ENCODE measurements at regions not wholly inside any gene's neighbourhood (a gene's known extent, or its start where the extent isn't known, plus 50 kb on each side); places are given as distances from the start of the nearest gene placed in this dataset.

DNA sequence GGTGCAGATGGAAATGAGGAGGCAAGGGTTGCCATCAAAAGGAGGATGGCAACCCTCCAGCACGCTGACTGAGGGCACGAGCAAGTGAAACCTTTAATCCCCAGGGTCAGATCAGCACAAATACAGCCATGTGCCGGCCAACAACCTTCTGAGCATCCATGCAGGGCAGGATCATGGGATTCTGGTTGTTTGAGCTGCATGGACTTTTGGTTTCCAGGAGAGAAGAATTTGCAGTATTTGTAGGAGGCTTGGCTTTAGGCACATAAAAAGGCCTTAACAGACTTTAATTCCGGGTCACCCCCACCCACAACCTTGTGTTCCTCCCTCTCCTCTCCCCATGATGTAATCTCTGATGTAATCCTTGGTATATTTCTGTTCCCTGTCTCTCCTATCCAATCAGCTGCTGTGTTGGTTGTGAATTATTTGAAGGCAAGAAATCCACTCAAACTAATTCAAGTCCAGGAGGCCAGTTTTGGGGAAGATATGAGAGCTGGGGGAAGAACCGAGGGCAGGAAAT lies 254.3 kb downstream of the SHQ1 start:
- DNase-seq (ENCODE audit: low spot score) = no peak
- Mint-ChIP-seq H3K9me3 (no peaks in the 10 kb centered on the region), H3K4me3 (no peak overlapping the region), H3K36me3 (ENCODE audit: low read depth) (no peaks in the 10 kb centered on the region), H3K27ac (no peak overlapping the region), H3K27me3 (ENCODE audit: insufficient read depth) (peaks cover under 1% of the 10 kb centered on the region), H3K4me1 (ENCODE audit: low read depth) (peaks cover 10% of the 10 kb centered on the region)
- intact Hi-C loops (cut with micrococcal nuclease) = no loop called here

DNA sequence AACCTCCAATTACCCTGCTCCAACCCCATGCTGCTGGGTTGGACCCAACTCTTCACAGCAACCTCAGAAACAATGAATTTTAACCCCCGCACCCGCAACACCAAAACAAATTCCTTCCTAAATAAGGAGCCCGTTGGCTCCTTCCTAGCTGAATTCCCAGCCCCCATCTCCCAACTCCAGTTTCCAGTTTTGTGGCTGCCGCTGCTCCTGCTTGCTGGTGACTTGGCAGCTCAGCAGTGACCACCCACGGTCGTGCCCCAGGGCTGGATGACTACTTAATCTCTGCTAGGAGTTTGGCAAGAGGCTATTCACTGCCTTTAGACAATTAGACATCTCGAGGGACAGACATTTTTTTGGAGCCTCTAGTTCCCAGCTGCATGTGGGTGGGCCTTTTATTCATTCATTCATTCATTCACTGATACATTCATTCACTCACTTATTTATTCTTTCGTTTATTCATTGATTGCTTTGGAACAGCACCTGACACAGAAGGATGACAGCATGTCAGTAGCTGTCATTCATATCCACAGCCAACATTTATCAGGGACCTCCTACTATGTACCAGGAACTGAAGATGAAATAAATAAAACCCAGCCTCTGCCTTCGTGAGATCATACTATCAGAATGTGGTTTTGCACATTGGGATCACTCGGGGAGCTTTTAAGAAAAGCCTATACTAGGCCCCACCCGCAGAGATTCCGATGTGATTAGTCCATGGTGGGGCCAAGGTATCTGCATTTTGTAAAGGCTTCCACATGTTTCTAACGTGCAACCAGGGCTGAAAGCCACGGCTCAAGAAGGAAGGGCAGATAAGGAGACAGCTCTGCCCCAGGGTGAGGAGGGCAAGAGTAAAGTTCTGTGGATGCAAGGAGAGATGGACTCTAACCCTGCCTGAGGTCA lies 256.5 kb downstream of the SHQ1 start:
- intact Hi-C loops (cut with micrococcal nuclease) = no loop called here
- H3K4me1 Mint-ChIP-seq (ENCODE audit: low read depth) = peaks cover 10% of the 10 kb centered on the region

DNA sequence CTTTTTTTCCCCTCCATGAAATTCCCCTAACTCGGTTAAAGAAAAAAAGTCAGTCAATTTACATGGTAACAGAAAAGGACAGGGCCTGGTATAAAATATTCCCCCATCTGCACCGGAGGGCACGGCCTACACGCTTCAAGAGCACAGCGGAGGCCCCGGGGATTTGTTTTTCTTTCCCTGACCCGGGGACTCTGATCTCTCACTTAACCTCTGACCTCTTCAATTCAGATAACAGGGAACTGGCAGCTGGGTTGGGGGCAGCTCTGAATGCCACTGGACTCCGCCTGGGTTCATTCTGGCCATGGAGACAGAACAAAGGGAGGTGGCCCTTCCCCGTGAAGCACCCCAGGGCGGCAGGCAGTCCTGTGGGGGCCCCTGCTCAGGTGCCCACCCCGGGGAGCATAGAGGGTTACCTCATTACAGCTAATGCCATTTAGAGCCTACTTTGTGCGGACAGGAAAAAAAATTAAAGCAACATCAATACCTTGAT lies 257.5 kb downstream of the SHQ1 start:
- H3K27me3 Mint-ChIP-seq (ENCODE audit: insufficient read depth) = no peaks in the 10 kb centered on the region
- DNase-seq (ENCODE audit: low spot score) = no peak
- intact Hi-C loops (cut with micrococcal nuclease) = no loop called here
- peaks cover 10% of the 10 kb centered on the region for H3K4me1 Mint-ChIP-seq (ENCODE audit: low read depth)
- no peak overlapping the region for H3K27ac Mint-ChIP-seq
- H3K36me3 Mint-ChIP-seq (ENCODE audit: low read depth) = no peaks in the 10 kb centered on the region
- no peaks in the 10 kb centered on the region for H3K9me3 Mint-ChIP-seq
- H3K4me3 Mint-ChIP-seq = no peak overlapping the region

More for the DNA sequence above, 256.5 kb downstream of the SHQ1 start:
- DNase-seq (ENCODE audit: low spot score) = no peak
- Mint-ChIP-seq H3K27me3 (ENCODE audit: insufficient read depth) (no peaks in the 10 kb centered on the region), H3K4me3 (no peak overlapping the region), H3K9me3 (no peaks in the 10 kb centered on the region), H3K27ac (no peak overlapping the region), H3K36me3 (ENCODE audit: low read depth) (no peaks in the 10 kb centered on the region)

DNA sequence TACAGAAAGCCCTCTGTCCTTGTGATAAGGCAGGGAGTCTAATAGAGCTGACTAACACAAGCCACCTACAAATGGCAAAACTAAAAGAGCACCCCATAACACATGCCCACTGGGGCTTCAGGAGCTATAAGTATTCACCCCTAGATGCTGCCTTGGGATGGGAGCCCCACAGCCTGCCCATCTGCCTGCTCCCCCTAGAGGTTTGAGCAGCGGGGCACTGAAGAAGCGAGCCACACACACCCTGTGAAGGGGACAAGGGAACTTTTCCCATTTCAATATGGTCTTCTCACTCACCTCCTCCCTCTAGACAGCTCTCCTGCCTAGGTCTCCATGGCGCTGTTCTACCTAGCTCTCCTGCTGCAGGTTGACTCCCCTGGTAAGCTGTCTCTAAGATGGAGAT lies 261.0 kb downstream of the SHQ1 start:
- Mint-ChIP-seq H3K9me3 (peaks cover 4% of the 10 kb centered on the region), H3K4me3 (no peak overlapping the region), H3K4me1 (ENCODE audit: low read depth) (no peaks in the 10 kb centered on the region), H3K36me3 (ENCODE audit: low read depth) (no peaks in the 10 kb centered on the region), H3K27me3 (ENCODE audit: insufficient read depth) (no peaks in the 10 kb centered on the region), H3K27ac (no peak overlapping the region)
- DNase-seq (ENCODE audit: low spot score) = no peak
- intact Hi-C loops (cut with micrococcal nuclease) = no loop called here

DNA sequence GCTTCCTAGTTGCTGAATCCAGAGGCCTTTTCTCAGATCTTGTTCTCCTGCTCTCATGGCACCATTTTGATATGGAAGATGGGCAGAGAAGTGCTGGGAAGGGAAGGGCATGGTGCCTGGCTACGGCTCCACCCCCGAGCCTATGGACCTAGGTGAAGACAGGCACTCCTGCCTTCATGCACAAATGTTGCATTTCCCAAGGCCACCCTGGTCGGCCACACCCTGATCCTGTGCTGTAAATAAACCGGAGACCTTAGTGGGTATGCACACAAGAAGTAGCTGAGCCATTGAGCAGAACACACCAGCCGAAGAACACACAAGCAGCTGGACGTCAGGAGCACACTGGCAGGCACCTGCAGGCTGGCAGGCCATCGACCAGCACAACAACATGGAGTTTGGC lies 261.6 kb downstream of the SHQ1 start:
- H3K9me3 Mint-ChIP-seq = peaks cover 4% of the 10 kb centered on the region
- H3K4me3 Mint-ChIP-seq = no peak overlapping the region
- H3K27ac Mint-ChIP-seq = no peak overlapping the region
- no peaks in the 10 kb centered on the region for H3K36me3 Mint-ChIP-seq (ENCODE audit: low read depth)
- DNase-seq (ENCODE audit: low spot score) = no peak
- no peaks in the 10 kb centered on the region for H3K4me1 Mint-ChIP-seq (ENCODE audit: low read depth)
- intact Hi-C loops (cut with micrococcal nuclease) = no loop called here
- H3K27me3 Mint-ChIP-seq (ENCODE audit: insufficient read depth) = no peaks in the 10 kb centered on the region

DNA sequence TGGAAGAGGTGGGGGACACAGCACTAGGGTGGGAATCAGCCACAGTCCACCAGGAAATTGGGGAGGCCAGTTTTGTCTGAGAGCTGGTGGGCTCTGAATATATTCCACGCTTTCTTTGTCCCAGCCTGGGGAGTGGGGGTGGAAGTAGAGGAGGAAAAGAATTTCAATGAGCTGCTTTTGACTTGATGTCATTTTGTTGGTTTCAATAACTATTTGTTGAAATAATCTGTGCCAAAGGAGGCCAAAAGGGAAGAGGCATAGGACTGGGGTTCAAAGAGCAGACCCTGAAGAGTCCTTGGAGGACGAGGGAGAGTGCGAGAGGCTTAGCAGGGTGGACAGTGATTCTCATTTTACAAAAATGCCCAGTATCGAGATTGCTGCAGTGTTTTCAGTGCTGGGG lies 262.3 kb downstream of the SHQ1 start:
- Mint-ChIP-seq H3K27ac (no peak overlapping the region), H3K27me3 (ENCODE audit: insufficient read depth) (no peaks in the 10 kb centered on the region), H3K9me3 (peaks cover 4% of the 10 kb centered on the region), H3K4me3 (no peak overlapping the region), H3K36me3 (ENCODE audit: low read depth) (no peaks in the 10 kb centered on the region), H3K4me1 (ENCODE audit: low read depth) (no peaks in the 10 kb centered on the region)
- intact Hi-C loops (cut with micrococcal nuclease) = no loop called here
- DNase-seq (ENCODE audit: low spot score) = no peak

DNA sequence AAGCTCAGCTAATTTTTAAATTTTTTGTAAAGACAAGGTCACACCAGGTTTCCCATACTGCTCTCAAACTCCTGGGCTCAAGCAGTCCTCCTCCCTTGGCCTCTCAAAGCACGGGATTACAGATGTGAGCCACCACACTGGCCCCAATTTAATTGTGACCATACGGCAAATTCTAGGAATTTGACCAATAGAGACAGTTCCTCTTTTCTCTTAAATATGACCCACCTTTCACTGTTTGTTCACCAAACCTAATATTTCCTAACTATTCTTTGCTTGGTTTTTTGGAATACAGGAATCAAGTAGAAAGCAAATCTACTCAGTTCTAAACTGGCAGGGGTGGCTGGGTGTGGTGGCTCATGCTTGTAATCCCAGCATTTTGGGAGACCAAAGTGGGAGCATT lies 264.0 kb downstream of the SHQ1 start:
- Mint-ChIP-seq H3K27me3 (ENCODE audit: insufficient read depth) (no peaks in the 10 kb centered on the region), H3K4me1 (ENCODE audit: low read depth) (no peaks in the 10 kb centered on the region), H3K9me3 (peaks cover 4% of the 10 kb centered on the region), H3K36me3 (ENCODE audit: low read depth) (no peaks in the 10 kb centered on the region), H3K4me3 (no peak overlapping the region), H3K27ac (no peak overlapping the region)
- DNase-seq (ENCODE audit: low spot score) = no peak
- intact Hi-C loops (cut with micrococcal nuclease) = no loop called here

DNA sequence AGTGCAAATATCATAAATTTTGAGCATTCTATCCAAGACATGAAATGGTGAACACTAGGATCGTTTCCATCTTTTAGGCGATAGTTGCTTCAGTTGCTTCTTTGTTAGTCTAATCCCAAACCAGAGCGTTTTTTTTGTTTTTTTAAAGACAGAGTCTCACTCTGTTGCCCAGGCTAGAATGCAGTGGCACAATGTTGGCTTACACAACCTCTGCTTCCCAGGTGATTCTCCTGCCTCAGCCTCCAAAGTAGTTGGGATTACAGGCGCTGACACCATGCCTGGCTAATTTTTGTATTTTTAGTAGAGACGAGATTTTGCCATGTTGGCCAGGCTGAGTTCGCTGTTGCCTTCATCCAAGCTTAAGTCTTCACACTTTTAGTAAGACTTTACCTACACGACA lies 265.3 kb downstream of the SHQ1 start:
- Mint-ChIP-seq H3K27ac (no peak overlapping the region), H3K4me1 (ENCODE audit: low read depth) (no peaks in the 10 kb centered on the region), H3K9me3 (peaks cover 4% of the 10 kb centered on the region), H3K4me3 (no peak overlapping the region), H3K27me3 (ENCODE audit: insufficient read depth) (no peaks in the 10 kb centered on the region), H3K36me3 (ENCODE audit: low read depth) (no peaks in the 10 kb centered on the region)
- intact Hi-C loops (cut with micrococcal nuclease) = no loop called here
- DNase-seq (ENCODE audit: low spot score) = no peak

DNA sequence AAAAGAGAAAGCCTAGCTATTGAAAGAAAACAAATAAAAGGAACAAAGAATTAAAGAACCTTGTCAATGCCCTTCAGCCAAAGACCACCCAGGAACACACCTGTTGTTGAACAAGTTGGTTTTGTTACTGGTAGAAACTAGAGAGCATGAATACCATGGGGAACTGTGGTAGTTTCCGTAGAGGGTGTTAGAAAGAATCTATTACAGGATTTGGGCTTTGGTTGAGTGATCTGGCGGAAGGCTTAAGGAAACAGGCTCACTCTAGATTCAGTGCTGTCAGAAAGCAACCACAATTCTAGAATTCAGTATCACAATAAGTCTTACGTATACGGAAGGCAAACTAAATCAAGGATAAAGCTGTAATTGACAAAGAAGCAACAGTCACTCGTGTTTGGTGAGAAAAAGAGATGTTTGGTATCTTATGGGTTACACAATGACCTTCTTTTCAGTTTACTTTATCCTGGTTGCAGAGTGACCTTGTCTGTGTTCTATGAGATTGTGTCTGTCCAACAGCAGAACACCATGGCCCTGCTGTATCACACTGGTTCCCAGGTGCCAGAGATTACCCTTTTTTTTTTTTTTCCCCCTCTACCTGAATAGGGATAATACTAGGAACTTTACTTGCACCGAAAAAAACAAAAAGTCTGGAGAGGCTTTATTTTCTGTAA lies 265.9 kb downstream of the SHQ1 start:
- Mint-ChIP-seq H3K27ac (no peak overlapping the region), H3K4me1 (ENCODE audit: low read depth) (no peaks in the 10 kb centered on the region), H3K4me3 (no peak overlapping the region), H3K27me3 (ENCODE audit: insufficient read depth) (no peaks in the 10 kb centered on the region), H3K9me3 (peaks cover 4% of the 10 kb centered on the region), H3K36me3 (ENCODE audit: low read depth) (no peaks in the 10 kb centered on the region)
- intact Hi-C loops (cut with micrococcal nuclease) = no loop called here
- DNase-seq (ENCODE audit: low spot score) = no peak

DNA sequence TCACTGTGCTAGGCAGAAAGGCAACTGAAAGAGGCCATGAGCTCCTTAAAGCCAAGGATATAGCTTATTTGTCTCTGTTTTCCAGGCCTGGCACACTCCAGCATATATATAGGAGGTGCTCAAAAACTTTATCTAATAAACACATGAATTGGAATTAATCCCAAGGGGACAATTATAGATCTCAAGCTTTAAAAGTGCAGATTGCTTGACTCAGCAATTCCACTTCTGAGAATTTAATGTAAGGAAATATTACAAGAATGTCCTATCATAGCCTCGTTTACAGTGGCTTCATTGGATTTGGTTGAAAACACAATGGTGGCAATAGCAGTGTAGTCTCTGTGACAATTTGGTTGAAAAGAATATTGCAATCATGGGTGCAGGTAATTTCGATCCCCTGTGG lies 267.3 kb downstream of the SHQ1 start:
- intact Hi-C loops (cut with micrococcal nuclease) = no loop called here
- H3K27me3 Mint-ChIP-seq (ENCODE audit: insufficient read depth) = no peaks in the 10 kb centered on the region
- no peak overlapping the region for H3K27ac Mint-ChIP-seq
- H3K36me3 Mint-ChIP-seq (ENCODE audit: low read depth) = no peaks in the 10 kb centered on the region
- H3K4me3 Mint-ChIP-seq = no peak overlapping the region
- H3K4me1 Mint-ChIP-seq (ENCODE audit: low read depth) = no peaks in the 10 kb centered on the region
- peaks cover 4% of the 10 kb centered on the region for H3K9me3 Mint-ChIP-seq
- DNase-seq (ENCODE audit: low spot score) = no peak

DNA sequence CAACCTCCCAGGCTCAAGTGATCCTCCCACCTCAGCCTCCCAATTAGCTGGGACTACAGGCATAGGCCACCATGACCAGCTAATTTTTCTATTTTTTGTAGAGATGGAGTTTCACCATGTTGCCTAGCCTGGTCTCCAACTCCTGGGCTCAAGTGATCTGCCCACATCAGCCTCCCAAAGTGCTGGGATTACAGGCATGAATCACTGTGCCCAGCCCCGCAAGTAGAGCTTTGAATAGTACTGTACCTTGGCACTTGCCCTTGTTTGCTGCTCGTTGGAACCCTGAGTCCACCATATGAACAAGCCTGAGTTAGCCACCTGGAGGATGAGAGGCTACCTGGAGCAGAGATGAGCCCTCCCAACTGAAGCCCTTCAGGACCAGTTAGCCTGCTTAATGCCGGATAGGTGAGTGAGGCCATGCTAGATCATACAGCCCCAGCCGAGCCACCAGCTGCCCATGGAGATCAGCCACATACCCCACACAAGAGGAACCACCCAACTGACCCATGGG lies 267.9 kb downstream of the SHQ1 start:
- intact Hi-C loops (cut with micrococcal nuclease) = no loop called here
- no peaks in the 10 kb centered on the region for H3K36me3 Mint-ChIP-seq (ENCODE audit: low read depth)
- no peak overlapping the region for H3K4me3 Mint-ChIP-seq
- no peaks in the 10 kb centered on the region for H3K27me3 Mint-ChIP-seq (ENCODE audit: insufficient read depth)
- no peak overlapping the region for H3K27ac Mint-ChIP-seq
- no peaks in the 10 kb centered on the region for H3K4me1 Mint-ChIP-seq (ENCODE audit: low read depth)
- H3K9me3 Mint-ChIP-seq = peaks cover 2% of the 10 kb centered on the region
- no peak for DNase-seq (ENCODE audit: low spot score)

DNA sequence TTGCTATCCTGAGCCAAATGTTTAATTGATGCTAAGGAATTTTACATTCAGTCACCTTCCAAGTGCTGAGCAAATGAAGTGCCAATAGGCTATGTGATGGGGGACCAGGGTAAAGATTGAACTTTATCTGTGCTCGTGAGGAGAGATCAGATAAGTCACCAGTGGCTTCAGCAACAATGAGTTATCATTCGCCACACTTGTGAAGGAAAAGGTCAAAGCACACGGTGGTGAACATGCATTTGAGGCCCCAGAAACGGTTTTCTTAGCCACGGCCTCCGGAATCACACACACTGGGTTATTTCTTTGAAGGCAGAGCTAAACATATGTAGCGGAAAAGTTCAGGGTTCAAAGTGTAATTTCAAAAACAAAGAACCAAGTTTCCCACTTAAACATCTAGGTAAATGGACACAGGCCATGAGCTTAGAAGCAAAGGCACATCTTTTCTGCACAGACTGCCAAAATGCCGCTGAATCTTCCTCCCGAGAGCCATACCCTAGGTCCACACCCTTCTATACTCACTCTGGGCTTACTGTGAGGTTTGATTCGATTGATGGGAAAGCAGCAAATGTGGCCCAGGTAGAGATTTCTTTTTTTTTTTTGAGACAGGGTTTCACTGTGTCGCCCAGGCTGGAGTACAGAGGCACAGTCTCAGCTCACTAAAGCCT lies 268.5 kb downstream of the SHQ1 start:
- Mint-ChIP-seq H3K36me3 (ENCODE audit: low read depth) (no peaks in the 10 kb centered on the region), H3K9me3 (no peaks in the 10 kb centered on the region), H3K4me3 (no peak overlapping the region), H3K27me3 (ENCODE audit: insufficient read depth) (no peaks in the 10 kb centered on the region), H3K4me1 (ENCODE audit: low read depth) (no peaks in the 10 kb centered on the region), H3K27ac (no peak overlapping the region)
- DNase-seq (ENCODE audit: low spot score) = no peak
- intact Hi-C loops (cut with micrococcal nuclease) = no loop called here

DNA sequence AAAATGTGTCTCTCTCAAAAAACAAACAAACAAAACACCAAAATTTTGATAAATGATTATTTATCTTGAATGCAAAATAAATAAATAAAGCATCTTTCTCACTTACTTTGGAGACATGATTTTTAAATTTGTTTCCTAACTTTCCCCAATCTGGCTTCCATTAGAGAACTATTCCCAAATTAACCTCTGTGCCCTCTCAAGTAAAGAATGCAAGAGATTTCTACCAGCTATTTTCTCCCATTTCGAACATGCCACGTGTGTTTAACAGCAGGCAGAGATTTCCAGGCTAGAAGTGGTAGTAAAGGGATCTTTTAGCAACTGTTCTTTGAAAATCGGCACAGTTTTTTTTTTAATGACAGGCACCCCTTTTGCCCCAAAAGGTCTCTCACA lies 269.1 kb downstream of the SHQ1 start:
- Mint-ChIP-seq H3K27ac (no peak overlapping the region), H3K9me3 (no peaks in the 10 kb centered on the region), H3K27me3 (ENCODE audit: insufficient read depth) (no peaks in the 10 kb centered on the region), H3K36me3 (ENCODE audit: low read depth) (no peaks in the 10 kb centered on the region), H3K4me1 (ENCODE audit: low read depth) (no peaks in the 10 kb centered on the region), H3K4me3 (no peak overlapping the region)
- intact Hi-C loops (cut with micrococcal nuclease) = no loop called here
- no peak for DNase-seq (ENCODE audit: low spot score)

All from activated T-helper 1 cell treated with anti-CD3 and anti-CD28 coated beads, Interleukin-12 subunit alpha, Interleukin-12 subunit beta, Interleukin-2, Interleukin-4 antibody, amounts not matched to agents 30 ng/mL and 10 ng/mL and 1 ng/mL, durations not matched to agents 14 hours and 24 hours and 36 hours (primary cell).